Esophagus muscularis mucosa (tissue), 4 donors: ENCODE measurements at regions not wholly inside any gene's neighbourhood (a gene's known extent, or its start where the extent isn't known, plus 50 kb on each side); places are given as distances from the start of the nearest gene placed in this dataset.

ENCODE experiments used
- DNase-seq: peaks from one replicate; pipeline ENCODE4 v3.0.0-alpha.2; 2017; ENCODE audit errors: extremely low spot score
- H3K27ac ChIP-seq, 4 donors: fragments of 200-600 bp; sonication (generic); replicated peaks in 1 of 4; 1 replicate in 3 of 4; 2 replicates in 1 of 4; pipeline ENCODE4 v1.5.1; 2016 to 2019; ENCODE audit warnings: mild to moderate bottlenecking in 1 of 4
- H3K27me3 ChIP-seq, 4 donors: fragments of 200-600 bp; sonication (generic); one replicate each; pipeline versions ENCODE4 v1.5.1 to v1.6.0; 2016 to 2019
- H3K36me3 ChIP-seq, 4 donors: fragments of 200-600 bp; sonication (generic); one replicate each; pipeline ENCODE4 v1.5.1; 2016 to 2019
- H3K4me1 ChIP-seq, 4 donors: fragments of 200-600 bp; sonication (generic); one replicate each; pipeline ENCODE4 v1.5.1; 2016 to 2019
- H3K4me3 ChIP-seq, 4 donors: fragments of 200-600 bp; sonication (generic); 1 replicate in 2 of 4; 2 replicates in 2 of 4; pipeline ENCODE4 v1.5.1; 2016 to 2019; ENCODE audit warnings: mild to moderate bottlenecking in 4 of 4, moderate library complexity in 1 of 4
- H3K9me3 ChIP-seq, 4 donors: fragments of 200-600 bp; sonication (generic); 1 replicate in 3 of 4; 2 replicates in 1 of 4; pipeline ENCODE4 v1.5.1; 2016 to 2019
- CTCF ChIP-seq, 3 experiments: fragments of 200-600 bp in 2 of 3; fragments of 450-650 bp in 1 of 3; sonication (generic) in 2 of 3; IDR thresholded peaks; one replicate each; pipeline ENCODE4 v1.5.1; 2017 to 2019; ENCODE audit warnings: antibody characterized with exemption in 3 of 3, mild to moderate bottlenecking in 2 of 3, moderate library complexity in 1 of 3
- EP300 ChIP-seq: sonication (generic); formaldehyde crosslinking; IDR thresholded peaks from one replicate; pipeline ENCODE4 v1.6.1; 2017; ENCODE audit warnings: antibody characterized with exemption
- POLR2A ChIP-seq: fragments of 450-650 bp; IDR thresholded peaks from one replicate; pipeline ENCODE4 v1.6.1; 2017; ENCODE audit warnings: antibody characterized with exemption, moderate library complexity, mild to moderate bottlenecking, low read depth
- POLR2AphosphoS5 ChIP-seq, 2 donors: sonication (generic); formaldehyde crosslinking; IDR thresholded peaks; one replicate each; pipeline ENCODE4 v1.6.1; 2017; ENCODE audit warnings: antibody characterized with exemption in 2 of 2
- WGBS: methylation state at CpG from one replicate; pipeline ENCODE4 v1.1.5; 2018; 5-methylcytosine and 5-hydroxymethylcytosine counted together
- intact Hi-C: fragments of 100-400 bp; cut with DNase I; formaldehyde crosslinking; loops from one replicate; pipeline ENCODE4 v1.15.1; 2023

DNA sequence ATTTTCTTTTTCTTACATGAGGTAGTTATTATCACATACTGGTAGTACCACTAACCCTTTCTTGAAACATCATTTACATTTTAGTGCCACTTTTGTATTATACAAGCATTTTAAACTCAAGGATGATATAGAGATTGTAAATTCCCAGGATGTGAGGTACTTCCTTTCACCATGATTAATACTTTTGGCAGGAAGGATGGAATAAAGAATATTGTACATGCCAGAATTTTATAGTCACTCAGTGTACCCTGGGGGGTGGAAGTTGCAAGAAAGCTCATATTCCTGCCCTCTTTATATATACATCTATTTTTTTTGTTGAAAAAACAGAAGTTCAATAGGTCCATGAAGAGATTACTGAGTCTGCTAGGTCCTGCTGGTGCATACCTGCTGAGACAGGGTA lies 141.0 kb upstream of the PLSCR5 start:
- no peaks in the 10 kb centered on the region for H3K4me1 ChIP-seq
- H3K4me3 ChIP-seq = no peak overlapping the region
- intact Hi-C loops = no loop called here
- H3K36me3 ChIP-seq = no peaks in the 10 kb centered on the region
- peaks cover 0 to under 1% (median 0%) of the 10 kb centered on the region in 4 donors for H3K9me3 ChIP-seq
- TF ChIP-seq CTCF (IDR thresholded peaks at IDR 0.05) = no peak
- TF ChIP-seq EP300 = no peak
- TF ChIP-seq POLR2A = no peak
- no peak for TF ChIP-seq POLR2AphosphoS5 (IDR thresholded peaks at IDR 0.05)
- H3K27me3 ChIP-seq = no peaks in the 10 kb centered on the region
- no peak overlapping the region for H3K27ac ChIP-seq
- no peak for DNase-seq

DNA sequence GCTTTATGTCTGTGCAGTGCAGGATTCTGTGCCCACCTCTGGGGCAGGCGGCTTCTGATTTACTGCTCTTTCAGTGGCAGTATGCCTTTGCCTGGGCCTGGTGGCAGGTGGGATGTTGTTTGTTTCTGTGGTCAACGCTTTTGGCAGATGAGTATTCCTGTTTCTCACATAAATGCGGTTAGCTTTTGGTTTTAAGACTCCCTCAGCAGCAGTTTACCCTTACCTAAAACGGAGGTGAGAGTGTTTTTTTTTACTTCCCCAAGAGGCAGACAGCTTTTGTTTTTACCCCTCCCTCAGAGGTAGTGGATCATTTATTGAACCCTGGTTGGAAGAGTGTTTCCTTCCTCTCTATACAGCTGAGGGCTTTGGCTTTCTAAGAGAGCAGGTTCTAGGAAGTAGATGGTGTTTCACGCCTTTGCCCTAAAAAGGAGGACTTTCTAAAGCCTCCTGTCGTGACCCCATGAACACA lies 134.1 kb upstream of the PLSCR5 start:
- WGBS = 83% methylated on average over 6 of the region's 6 CpGs

GRCh38 chr3:146732325-146732724 lies 127.2 kb upstream of the PLSCR5 start:
- intact Hi-C loops = no loop called here
- WGBS = 87% methylated on average over 6 of the region's 6 CpGs
- no peak overlapping the region for H3K27ac ChIP-seq
- no peak overlapping the region for H3K4me3 ChIP-seq
- no peaks in the 10 kb centered on the region for H3K36me3 ChIP-seq
- H3K4me1 ChIP-seq = no peaks in the 10 kb centered on the region
- H3K9me3 ChIP-seq = peaks cover 0 to 4% (median 0%) of the 10 kb centered on the region in 4 donors
- DNase-seq = no peak
- H3K27me3 ChIP-seq = no peaks in the 10 kb centered on the region
- TF ChIP-seq POLR2AphosphoS5 (IDR thresholded peaks at IDR 0.05) (no peak), EP300 (no peak), POLR2A (no peak), CTCF (IDR thresholded peaks at IDR 0.05) (no peak)

More for the DNA sequence above, 134.1 kb upstream of the PLSCR5 start:
- peaks cover 0 to 5% (median 0%) of the 10 kb centered on the region in 4 donors for H3K9me3 ChIP-seq
- no peak for DNase-seq
- H3K27me3 ChIP-seq = no peaks in the 10 kb centered on the region
- TF ChIP-seq POLR2A = no peak
- TF ChIP-seq POLR2AphosphoS5 (IDR thresholded peaks at IDR 0.05) = no peak
- no peak for TF ChIP-seq CTCF (IDR thresholded peaks at IDR 0.05)
- TF ChIP-seq EP300 = no peak
- intact Hi-C loops = no loop called here
- H3K27ac ChIP-seq = no peak overlapping the region
- H3K4me1 ChIP-seq = no peaks in the 10 kb centered on the region
- H3K36me3 ChIP-seq = no peaks in the 10 kb centered on the region
- H3K4me3 ChIP-seq = no peak overlapping the region

- intact Hi-C loops = no loop called here
Measured at GRCh38 chr3:146715170-146715569, 110.0 kb upstream of the PLSCR5 start.

More at GRCh38 chr3:146715170-146715569, 110.0 kb upstream of the PLSCR5 start:
- no peak overlapping the region for H3K27ac ChIP-seq
- H3K4me3 ChIP-seq = no peak overlapping the region
- H3K4me1 ChIP-seq = no peaks in the 10 kb centered on the region
- TF ChIP-seq POLR2A (no peak), EP300 (no peak), CTCF (IDR thresholded peaks at IDR 0.05) (no peak), POLR2AphosphoS5 (IDR thresholded peaks at IDR 0.05) (no peak)
- H3K36me3 ChIP-seq = no peaks in the 10 kb centered on the region
- no peaks in the 10 kb centered on the region for H3K9me3 ChIP-seq
- H3K27me3 ChIP-seq = no peaks in the 10 kb centered on the region
- no peak for DNase-seq
